ENCODE measurements at regions not wholly inside any gene's neighbourhood (a gene's known extent, or its start where the extent isn't known, plus 50 kb on each side); places are given as distances from the start of the nearest gene placed in this dataset.

DNA sequence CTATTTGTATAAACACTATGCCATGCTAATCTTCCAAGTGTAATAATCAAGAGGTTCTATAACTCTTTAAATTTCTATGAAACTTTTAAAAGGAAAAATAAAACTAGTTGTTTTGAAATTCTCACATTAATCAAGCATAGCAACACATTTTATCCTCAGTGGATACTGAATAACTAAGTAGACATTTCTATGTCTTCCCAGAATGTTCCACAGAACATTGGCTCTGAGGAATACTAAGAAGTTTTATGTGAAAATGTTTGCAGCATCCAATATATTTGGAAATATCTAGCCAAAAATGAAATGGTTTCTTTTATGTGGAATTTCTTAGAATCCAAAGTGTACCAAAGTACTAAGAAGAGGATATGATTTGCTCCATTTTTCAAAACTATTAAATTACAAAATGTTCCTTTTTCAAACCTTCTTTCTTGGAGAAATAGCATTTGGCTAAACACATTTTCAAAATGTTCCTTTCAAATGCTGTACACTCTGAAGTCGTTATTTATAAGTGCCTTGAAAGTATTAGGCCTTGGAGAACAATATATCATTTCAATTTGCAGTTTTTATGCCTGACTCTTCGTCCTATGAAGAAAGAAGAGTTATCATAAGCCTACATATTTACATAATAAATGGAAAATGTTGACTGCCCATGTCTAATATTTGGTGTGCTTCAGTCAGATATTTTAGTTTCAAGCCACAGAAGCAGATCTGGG, 175.6 kb upstream of the COX7C start:
- no peak for ATAC-seq

DNA sequence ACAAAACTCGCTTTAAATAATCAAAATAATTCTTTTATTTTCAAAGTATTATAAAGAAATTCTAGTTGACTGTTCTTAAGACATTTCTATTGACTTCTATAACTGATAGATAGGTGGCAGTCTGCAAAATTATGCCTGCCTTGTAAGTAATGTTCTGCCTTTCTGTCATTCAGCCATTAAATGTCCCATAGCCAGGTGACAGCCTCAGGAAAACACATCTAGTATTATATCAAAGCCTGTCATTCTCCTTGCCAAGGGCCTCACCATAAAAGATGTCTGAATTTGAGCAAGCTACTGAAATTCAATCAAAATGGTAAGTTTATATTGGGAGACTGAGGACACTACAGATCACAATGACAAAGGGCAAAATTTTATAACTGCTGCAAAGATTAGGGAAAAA, 170.4 kb upstream of the COX7C start:
- intact Hi-C loops (cut with DNase I): no loop called here
- Histone ChIP-seq H3K9me3 (no peaks in the 10 kb centered on the region), H3K4me3 (no peak overlapping the region), H3K27ac (no peak overlapping the region), H3K36me3 (no peaks in the 10 kb centered on the region), H3K27me3 (no peaks in the 10 kb centered on the region), H3K4me1 (no peaks in the 10 kb centered on the region)
- DNase-seq (no peak), ATAC-seq (no peak)
- TF ChIP-seq, protein P1, sequence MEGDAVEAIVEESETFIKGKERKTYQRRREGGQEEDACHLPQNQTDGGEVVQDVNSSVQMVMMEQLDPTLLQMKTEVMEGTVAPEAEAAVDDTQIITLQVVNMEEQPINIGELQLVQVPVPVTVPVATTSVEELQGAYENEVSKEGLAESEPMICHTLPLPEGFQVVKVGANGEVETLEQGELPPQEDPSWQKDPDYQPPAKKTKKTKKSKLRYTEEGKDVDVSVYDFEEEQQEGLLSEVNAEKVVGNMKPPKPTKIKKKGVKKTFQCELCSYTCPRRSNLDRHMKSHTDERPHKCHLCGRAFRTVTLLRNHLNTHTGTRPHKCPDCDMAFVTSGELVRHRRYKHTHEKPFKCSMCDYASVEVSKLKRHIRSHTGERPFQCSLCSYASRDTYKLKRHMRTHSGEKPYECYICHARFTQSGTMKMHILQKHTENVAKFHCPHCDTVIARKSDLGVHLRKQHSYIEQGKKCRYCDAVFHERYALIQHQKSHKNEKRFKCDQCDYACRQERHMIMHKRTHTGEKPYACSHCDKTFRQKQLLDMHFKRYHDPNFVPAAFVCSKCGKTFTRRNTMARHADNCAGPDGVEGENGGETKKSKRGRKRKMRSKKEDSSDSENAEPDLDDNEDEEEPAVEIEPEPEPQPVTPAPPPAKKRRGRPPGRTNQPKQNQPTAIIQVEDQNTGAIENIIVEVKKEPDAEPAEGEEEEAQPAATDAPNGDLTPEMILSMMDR (IDR thresholded peaks at IDR 0.05): no peak

More for the DNA sequence above, 175.6 kb upstream of the COX7C start:
- TF ChIP-seq, protein P1 (IDR thresholded peaks at IDR 0.05): no peak
- Histone ChIP-seq H3K36me3 (no peaks in the 10 kb centered on the region), H3K9me3 (no peaks in the 10 kb centered on the region), H3K4me3 (no peak overlapping the region), H3K4me1 (no peaks in the 10 kb centered on the region), H3K27ac (no peak overlapping the region), H3K27me3 (no peaks in the 10 kb centered on the region)
- DNase-seq: no peak
- intact Hi-C loops (cut with DNase I): no loop called here

DNA sequence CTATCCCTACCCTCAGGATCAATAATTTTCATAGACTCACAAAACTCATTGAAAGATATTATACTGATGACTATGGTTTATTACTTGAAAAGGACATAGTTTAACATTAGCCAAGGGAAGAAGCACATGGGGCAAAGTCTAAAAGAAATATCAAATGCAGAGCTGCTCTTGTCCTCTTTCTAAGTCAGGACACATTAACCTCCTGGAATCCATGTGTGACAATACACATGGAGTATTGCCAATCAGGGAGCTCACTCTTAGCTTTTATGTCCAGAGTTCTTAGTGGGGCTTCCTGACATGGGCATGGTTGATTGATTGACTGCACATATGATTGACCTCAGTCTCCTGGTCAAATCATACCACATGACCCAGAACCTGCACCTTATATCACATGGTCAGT, 165.5 kb upstream of the COX7C start:
- DNase-seq (no peak), ATAC-seq (no peak)
- intact Hi-C loops (cut with DNase I): no loop called here
- H3K9me3 ChIP-seq: no peaks in the 10 kb centered on the region
- no peak overlapping the region for H3K4me3 ChIP-seq
- H3K27ac ChIP-seq: no peak overlapping the region
- TF ChIP-seq, protein P1 (IDR thresholded peaks at IDR 0.05): no peak
- no peaks in the 10 kb centered on the region for H3K27me3 ChIP-seq
- no peaks in the 10 kb centered on the region for H3K4me1 ChIP-seq
- no peaks in the 10 kb centered on the region for H3K36me3 ChIP-seq

DNA sequence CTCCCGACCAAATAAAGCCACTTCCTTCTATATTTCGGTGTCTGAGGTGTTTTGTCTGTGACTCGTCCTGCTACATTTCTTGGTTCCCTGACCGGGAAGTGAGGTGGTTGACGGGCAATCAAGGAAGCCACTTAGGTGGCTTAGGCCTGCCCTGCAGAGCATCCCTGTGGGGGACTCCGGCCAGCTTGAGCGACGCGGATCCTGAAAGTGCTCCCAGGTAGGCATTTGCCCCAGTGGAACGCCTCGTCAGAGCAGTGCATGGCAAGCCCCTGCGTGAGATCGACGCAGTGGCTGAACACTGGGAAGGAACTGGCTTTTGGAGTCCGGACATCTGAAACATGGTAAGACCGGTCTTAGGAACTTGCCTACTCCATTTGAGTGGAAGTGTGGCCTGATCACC, 157.2 kb upstream of the COX7C start:
- no peak overlapping the region for H3K27ac ChIP-seq
- DNase-seq (no peak), ATAC-seq (no peak)
- no peak overlapping the region for H3K4me3 ChIP-seq
- H3K27me3 ChIP-seq: no peaks in the 10 kb centered on the region
- H3K9me3 ChIP-seq: peaks cover 9% of the 10 kb centered on the region
- no peaks in the 10 kb centered on the region for H3K36me3 ChIP-seq
- TF ChIP-seq, protein P1 (IDR thresholded peaks at IDR 0.05): no peak
- H3K4me1 ChIP-seq: no peaks in the 10 kb centered on the region
- intact Hi-C loops (cut with DNase I): no loop called here

DNA sequence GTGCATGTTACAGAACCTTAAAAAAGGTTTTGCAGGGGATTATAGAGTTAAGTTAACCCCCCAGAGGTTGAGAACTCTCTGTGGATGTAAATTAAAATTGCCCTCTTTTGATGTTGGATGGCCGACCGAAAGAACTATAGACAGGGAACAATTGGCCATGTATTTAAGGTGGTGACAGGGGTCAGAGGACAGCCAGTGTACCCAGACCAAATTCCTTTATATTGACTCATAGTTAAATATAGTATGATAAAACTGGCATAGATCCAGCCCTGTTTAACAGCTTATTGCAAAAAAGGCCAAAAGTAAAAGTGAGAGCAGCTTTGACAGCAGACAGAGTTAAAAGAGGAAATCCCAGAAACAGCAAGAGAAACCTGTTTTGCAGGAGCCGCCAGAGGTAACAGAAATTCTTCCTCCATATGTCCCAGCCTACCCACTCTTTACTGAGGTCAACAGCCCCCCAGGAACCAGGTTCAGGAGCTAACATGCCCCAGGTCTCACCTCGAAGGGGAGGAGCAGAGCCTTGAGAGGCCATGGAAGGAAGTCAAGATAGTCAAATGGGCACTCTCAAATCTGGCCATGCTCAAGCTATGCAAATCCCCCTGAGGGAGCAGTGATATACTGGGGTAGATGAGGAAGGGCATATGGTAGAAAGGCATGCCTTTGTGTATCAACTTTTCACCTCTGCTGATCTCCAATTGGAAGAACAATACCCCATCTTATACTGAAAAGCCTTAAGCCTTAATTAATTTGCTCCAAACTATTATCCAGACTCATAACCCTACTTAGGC, 156.4 kb upstream of the COX7C start:
- Histone ChIP-seq H3K4me1 (no peaks in the 10 kb centered on the region), H3K27ac (no peak overlapping the region), H3K4me3 (no peak overlapping the region), H3K36me3 (no peaks in the 10 kb centered on the region), H3K9me3 (peaks cover 12% of the 10 kb centered on the region), H3K27me3 (no peaks in the 10 kb centered on the region)
- no peak for DNase-seq
- intact Hi-C loops (cut with DNase I): no loop called here
- no peak for ATAC-seq
- TF ChIP-seq, protein P1 (IDR thresholded peaks at IDR 0.05): no peak
